ENCODE measurements at regions not wholly inside any gene's neighbourhood (a gene's known extent, or its start where the extent isn't known, plus 50 kb on each side); places are given as distances from the start of the nearest gene placed in this dataset.

DNA sequence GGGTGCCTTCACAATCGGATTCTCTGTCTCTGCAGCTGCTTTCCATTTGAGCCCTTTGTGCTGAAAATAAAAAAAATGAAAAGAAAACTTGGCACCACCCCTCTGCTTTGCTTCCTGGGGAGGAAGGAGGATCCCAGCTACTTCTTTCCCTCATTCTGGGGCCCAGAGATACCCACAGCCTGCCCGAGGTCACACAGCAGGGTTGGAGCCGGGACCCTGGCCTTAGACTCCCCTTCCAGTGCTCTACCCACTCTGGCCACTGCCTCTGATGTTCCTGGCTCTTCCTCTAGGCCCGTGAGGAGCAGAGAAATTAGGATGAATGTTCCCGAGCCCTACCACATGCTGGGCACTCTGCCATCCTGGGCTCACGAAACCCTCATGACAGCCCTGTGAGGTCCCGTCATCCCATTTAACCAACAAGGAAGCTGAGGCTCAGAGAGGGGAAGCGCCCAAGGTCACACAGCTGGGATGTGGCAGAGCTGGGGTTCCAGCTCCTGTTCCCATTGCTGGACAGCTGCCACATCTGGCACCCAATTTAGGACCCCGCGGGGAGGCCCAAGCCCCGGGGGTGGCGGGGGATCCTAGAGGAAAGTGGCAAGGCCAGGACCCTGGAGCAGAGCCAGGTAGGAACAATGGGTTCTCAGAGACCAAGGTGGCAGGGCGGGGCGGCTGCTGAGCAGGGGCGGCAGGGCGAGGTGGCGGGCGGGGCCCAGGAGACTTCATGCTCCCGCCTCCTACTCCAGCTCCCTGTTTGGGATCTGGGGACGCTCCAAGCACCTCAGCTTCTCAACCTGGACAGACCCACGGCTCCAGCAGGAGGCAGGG is 76.6 kb downstream of the CEBPB start:
- H3K4me3 ChIP-seq (ENCODE audit: low read depth, low read length), result no peak overlapping the region

GRCh38 chr20:50267866-50268219 is 77.2 kb downstream of the CEBPB start:
- H3K4me3 ChIP-seq (ENCODE audit: low read depth, low read length), result no peak overlapping the region
- no peak for TF ChIP-seq CTCF (IDR thresholded peaks at IDR 0.05; ENCODE audit: low read depth, low read length)

More for the DNA sequence above, 76.6 kb downstream of the CEBPB start:
- TF ChIP-seq CTCF (IDR thresholded peaks at IDR 0.05; ENCODE audit: low read depth, low read length), result no peak

- no peak overlapping the region for H3K4me3 ChIP-seq (ENCODE audit: low read depth, low read length)
- no peak for TF ChIP-seq CTCF (IDR thresholded peaks at IDR 0.05; ENCODE audit: low read depth, low read length)
Measured at GRCh38 chr20:50269091-50270033, 78.7 kb downstream of the CEBPB start.

DNA sequence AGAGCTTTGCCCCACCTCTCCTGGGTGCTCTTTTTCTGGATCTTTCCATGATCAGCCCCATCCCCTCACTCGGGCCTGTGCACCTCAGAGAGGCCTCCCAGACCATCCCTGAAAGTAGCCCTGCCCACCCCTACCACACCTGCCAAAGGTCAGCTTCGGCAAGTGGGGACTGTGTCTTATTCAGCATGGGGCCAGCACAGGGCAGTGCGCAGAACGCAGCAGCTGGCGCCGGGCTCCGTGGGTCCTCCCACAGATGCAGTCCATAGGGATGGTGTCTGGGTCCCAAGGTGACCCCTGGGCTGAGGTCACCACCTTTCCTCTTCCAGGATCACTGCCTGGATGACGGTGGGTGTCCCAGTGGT is 79.4 kb downstream of the CEBPB start:
- TF ChIP-seq CTCF (IDR thresholded peaks at IDR 0.05; ENCODE audit: low read depth, low read length), result no peak
- no peak overlapping the region for H3K4me3 ChIP-seq (ENCODE audit: low read depth, low read length)

- H3K4me3 ChIP-seq (ENCODE audit: low read depth, low read length), result no peak overlapping the region
- TF ChIP-seq CTCF (IDR thresholded peaks at IDR 0.05; ENCODE audit: low read depth, low read length), result no peak
Measured at GRCh38 chr20:50270569-50270968, 79.9 kb downstream of the CEBPB start.

GRCh38 chr20:50271176-50271575 is 80.5 kb downstream of the CEBPB start:
- TF ChIP-seq CTCF (IDR thresholded peaks at IDR 0.05; ENCODE audit: low read depth, low read length), result no peak
- H3K4me3 ChIP-seq (ENCODE audit: low read depth, low read length), result no peak overlapping the region

- H3K4me3 ChIP-seq (ENCODE audit: low read depth, low read length), result no peak overlapping the region
- no peak for TF ChIP-seq CTCF (IDR thresholded peaks at IDR 0.05; ENCODE audit: low read depth, low read length)
Measured at GRCh38 chr20:50271612-50272011, 81.0 kb downstream of the CEBPB start.

All from WI38 (cell line).